ENCODE measurements at regions not wholly inside any gene's neighbourhood (a gene's known extent, or its start where the extent isn't known, plus 50 kb on each side); places are given as distances from the start of the nearest gene placed in this dataset.

DNA sequence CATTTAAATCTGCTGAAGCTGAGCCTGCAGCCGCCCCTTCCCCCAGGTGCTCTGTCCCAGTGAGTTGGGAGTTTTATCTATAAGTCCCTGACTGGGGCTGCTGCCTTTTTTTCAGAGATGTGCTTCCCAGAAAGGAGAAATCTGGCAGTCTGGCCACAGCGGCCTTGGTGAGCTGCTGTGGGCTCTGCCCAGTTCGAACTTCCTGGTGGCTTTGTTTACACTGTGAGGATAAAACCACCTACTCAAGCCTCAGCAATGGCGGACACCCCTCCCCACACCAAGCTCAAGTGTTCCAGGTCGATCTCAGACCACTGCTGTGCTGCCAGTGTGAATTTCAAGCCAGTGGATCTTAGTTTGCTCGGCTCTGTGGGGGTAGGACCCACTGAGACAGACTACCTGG, 97.3 kb downstream of the ACAA2 start:
- TF ChIP-seq, protein P1, sequence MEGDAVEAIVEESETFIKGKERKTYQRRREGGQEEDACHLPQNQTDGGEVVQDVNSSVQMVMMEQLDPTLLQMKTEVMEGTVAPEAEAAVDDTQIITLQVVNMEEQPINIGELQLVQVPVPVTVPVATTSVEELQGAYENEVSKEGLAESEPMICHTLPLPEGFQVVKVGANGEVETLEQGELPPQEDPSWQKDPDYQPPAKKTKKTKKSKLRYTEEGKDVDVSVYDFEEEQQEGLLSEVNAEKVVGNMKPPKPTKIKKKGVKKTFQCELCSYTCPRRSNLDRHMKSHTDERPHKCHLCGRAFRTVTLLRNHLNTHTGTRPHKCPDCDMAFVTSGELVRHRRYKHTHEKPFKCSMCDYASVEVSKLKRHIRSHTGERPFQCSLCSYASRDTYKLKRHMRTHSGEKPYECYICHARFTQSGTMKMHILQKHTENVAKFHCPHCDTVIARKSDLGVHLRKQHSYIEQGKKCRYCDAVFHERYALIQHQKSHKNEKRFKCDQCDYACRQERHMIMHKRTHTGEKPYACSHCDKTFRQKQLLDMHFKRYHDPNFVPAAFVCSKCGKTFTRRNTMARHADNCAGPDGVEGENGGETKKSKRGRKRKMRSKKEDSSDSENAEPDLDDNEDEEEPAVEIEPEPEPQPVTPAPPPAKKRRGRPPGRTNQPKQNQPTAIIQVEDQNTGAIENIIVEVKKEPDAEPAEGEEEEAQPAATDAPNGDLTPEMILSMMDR (tag by site-specific recombination; IDR thresholded peaks at IDR 0.05): no peak
- TF ChIP-seq ZNF791 (tag by site-specific recombination; IDR thresholded peaks at IDR 0.05) (no peak), ZNF529 (tag by site-specific recombination; IDR thresholded peaks at IDR 0.05; ENCODE audit: insufficient replicate concordance) (no peak), ZNF174 (tag by site-specific recombination; IDR thresholded peaks at IDR 0.05) (no peak), SETDB1 (IDR thresholded peaks at IDR 0.05; ENCODE audit: insufficient read length, low read length) (no peak), MEIS1 (CRISPR knock-in tag; IDR thresholded peaks at IDR 0.05; ENCODE audit: borderline replicate concordance) (no peak), ZBTB21 (tag by site-specific recombination; IDR thresholded peaks at IDR 0.05) (no peak), TCF7L2 (IDR thresholded peaks at IDR 0.05; ENCODE audit: borderline replicate concordance, low read depth, low read length) (no peak), ZNF610 (tag by site-specific recombination; IDR thresholded peaks at IDR 0.05; ENCODE audit: borderline replicate concordance) (no peak)
- TF ChIP-seq, protein P2, sequence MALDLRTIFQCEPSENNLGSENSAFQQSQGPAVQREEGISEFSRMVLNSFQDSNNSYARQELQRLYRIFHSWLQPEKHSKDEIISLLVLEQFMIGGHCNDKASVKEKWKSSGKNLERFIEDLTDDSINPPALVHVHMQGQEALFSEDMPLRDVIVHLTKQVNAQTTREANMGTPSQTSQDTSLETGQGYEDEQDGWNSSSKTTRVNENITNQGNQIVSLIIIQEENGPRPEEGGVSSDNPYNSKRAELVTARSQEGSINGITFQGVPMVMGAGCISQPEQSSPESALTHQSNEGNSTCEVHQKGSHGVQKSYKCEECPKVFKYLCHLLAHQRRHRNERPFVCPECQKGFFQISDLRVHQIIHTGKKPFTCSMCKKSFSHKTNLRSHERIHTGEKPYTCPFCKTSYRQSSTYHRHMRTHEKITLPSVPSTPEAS (tag by site-specific recombination; IDR thresholded peaks at IDR 0.05): no peak
- TF ChIP-seq, protein P3, sequence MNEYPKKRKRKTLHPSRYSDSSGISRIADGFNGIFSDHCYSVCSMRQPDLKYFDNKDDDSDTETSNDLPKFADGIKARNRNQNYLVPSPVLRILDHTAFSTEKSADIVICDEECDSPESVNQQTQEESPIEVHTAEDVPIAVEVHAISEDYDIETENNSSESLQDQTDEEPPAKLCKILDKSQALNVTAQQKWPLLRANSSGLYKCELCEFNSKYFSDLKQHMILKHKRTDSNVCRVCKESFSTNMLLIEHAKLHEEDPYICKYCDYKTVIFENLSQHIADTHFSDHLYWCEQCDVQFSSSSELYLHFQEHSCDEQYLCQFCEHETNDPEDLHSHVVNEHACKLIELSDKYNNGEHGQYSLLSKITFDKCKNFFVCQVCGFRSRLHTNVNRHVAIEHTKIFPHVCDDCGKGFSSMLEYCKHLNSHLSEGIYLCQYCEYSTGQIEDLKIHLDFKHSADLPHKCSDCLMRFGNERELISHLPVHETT (tag by site-specific recombination; IDR thresholded peaks at IDR 0.05): no peak

Measured in HEK293 (cell line).